Gastrocnemius medialis (tissue), 4 donors: ENCODE measurements at regions not wholly inside any gene's neighbourhood (a gene's known extent, or its start where the extent isn't known, plus 50 kb on each side); places are given as distances from the start of the nearest gene placed in this dataset.

Source experiments
- POLR2A ChIP-seq, 2 donors: fragments of 450-650 bp; IDR thresholded peaks; one replicate each; pipeline ENCODE4 v1.6.1; 2017; ENCODE audit warnings: antibody characterized with exemption in 2 of 2, mild to moderate bottlenecking in 2 of 2, moderate library complexity in 2 of 2
- TF ChIP-seq, protein P1 (sequence below), 5 experiments: fragments of 450-650 bp in 3 of 5; fragments of 200-600 bp in 2 of 5; sonication (generic) in 2 of 5; IDR thresholded peaks in 4 of 5; conservative IDR thresholded peaks in 1 of 5; 1 replicate in 4 of 5; 2 replicates in 1 of 5; pipeline ENCODE4 v1.5.1; 2016 to 2019; ENCODE audit warnings: antibody characterized with exemption in 5 of 5, mild to moderate bottlenecking in 3 of 5, moderate library complexity in 3 of 5

- TF ChIP-seq, protein P1, sequence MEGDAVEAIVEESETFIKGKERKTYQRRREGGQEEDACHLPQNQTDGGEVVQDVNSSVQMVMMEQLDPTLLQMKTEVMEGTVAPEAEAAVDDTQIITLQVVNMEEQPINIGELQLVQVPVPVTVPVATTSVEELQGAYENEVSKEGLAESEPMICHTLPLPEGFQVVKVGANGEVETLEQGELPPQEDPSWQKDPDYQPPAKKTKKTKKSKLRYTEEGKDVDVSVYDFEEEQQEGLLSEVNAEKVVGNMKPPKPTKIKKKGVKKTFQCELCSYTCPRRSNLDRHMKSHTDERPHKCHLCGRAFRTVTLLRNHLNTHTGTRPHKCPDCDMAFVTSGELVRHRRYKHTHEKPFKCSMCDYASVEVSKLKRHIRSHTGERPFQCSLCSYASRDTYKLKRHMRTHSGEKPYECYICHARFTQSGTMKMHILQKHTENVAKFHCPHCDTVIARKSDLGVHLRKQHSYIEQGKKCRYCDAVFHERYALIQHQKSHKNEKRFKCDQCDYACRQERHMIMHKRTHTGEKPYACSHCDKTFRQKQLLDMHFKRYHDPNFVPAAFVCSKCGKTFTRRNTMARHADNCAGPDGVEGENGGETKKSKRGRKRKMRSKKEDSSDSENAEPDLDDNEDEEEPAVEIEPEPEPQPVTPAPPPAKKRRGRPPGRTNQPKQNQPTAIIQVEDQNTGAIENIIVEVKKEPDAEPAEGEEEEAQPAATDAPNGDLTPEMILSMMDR (IDR thresholded peaks at IDR 0.05 in 4 of 5, conservative IDR thresholded peaks at IDR 0.05 in 1 of 5): no peak
- TF ChIP-seq POLR2A (IDR thresholded peaks at IDR 0.05): no peak
Observed at GRCh38 chr9:7336356-7337065, 463.1 kb downstream of the DMAC1 start.
